Activated CD4-positive, alpha-beta T cell treated with anti-CD3 and anti-CD28 coated beads, Interleukin-2, amount 50 U/mL, for 1 hour (primary cell): ENCODE measurements at regions not wholly inside any gene's neighbourhood (a gene's known extent, or its start where the extent isn't known, plus 50 kb on each side); places are given as distances from the start of the nearest gene placed in this dataset.
"Not testable (repeated sequence)": the region's sequence is repeated elsewhere in the genome, so short reads cannot be mapped to it uniquely, and the experiment has no call there.

Source experiments
- DNase-seq: peaks from one replicate; pipeline ENCODE4 v3.0.0-alpha.2; 2020

DNA sequence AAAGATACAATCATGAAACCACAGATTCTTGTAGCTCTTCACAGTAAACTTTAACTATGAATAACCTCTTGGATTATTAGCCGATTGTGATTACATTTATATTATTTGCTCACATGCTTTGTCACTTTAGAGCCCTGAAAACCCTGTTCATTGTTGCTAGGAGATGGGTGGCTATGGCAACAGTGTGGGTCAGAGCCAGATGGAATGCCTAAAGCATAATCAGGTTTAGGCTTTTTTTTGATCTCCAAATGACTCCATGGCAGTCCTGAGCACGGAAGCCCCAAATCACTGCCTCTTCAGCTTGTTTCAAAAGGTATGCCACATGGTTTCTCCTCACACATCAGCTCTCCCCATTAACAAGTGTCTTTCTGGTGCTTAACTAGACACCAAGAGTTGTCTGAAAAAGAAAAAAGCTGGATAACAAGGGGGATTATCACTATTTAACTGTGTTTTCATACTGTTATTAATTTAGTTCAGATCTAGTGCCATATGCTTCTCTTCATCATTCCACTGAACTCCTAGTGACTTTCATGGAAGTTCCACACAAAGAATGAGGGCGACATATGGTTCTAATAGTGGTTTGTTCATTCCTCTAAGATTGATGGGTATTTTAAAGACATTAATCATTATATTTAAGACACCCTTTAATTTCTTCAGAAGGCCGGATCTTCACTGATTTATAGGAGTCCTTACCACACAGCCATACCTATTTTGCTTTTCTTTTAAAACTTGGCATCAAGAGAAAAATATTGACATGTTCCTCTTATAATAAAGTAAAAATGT lies 88.8 kb upstream of the PAM start:
- no peak for DNase-seq

GRCh38 chr5:102668220-102668932 lies 86.7 kb upstream of the PAM start:
- DNase-seq = no peak

- no peak for DNase-seq
Observed at GRCh38 chr5:102670224-102670836, 84.8 kb upstream of the PAM start.

GRCh38 chr5:102671033-102671734 lies 83.9 kb upstream of the PAM start:
- DNase-seq = not testable (repeated sequence)

- no peak for DNase-seq
Observed at GRCh38 chr5:102678267-102679058, 76.6 kb upstream of the PAM start.

- DNase-seq = peak; percentile 43
Observed at GRCh38 chr5:102681403-102681983, 73.6 kb upstream of the PAM start.

DNA sequence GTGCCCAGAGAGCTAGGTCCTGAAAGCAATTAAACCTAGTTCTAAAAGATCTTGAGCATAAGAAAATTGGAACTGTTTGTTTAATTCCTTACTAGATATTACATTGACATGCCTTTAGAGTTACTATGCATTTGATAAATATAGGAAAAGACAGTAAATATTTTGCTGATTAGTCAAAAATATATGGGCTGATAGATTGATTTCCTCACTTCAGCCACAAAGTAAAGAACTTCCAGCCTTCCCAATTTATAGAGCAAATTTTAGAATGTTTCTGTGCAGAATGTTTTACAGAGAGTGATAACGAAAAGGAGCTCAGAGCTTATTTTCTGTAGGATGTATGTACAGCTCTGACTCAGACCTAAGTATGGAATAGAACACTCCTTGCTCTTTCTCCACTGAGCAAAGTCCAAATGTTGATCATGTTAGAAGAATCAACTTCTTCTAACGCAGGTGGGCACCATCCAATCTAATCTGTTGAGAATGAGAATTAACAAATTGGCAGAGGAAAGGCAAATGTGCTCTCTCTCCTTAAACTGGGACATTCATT lies 72.9 kb upstream of the PAM start:
- DNase-seq = no peak

- not testable (repeated sequence) for DNase-seq
Observed at GRCh38 chr5:102688076-102688475, 67.0 kb upstream of the PAM start.

DNA sequence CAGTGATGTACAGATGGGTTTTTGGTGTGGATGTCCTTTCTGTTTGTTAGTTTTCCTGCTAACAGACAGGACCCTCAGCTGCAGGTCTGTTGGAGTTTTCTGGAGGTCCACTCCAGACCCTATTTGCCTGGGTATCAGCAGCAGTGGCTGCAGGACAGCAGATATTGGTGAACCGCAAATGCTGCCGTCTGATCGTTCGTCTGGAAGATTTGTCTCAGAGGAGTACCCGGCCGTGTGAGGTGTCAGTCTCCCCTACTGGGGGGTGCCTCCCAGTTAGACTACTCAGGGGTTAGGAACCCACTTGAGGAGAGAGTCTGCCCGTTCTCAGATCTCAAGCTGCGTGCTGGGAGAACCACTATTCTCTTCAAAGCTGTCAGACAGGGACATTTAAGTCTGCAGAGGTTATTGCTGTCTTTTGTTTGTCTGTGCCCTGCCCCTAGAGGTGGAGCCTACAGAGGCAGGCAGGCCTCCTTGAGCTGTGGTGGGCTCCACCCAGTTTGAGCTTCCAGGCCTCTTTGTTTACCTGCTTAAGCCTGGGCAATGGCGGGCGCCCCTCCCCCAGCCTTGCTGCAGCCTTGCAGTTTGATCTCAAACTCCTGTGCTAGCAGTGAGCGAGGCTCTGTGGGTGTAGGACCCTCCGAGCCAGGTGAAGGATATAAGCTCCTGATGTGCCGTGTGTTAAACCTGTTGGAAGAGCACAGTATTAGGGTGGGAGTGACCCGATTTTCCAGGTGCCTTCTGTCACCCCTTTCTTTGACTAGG lies 66.3 kb upstream of the PAM start:
- not testable (repeated sequence) for DNase-seq

DNA sequence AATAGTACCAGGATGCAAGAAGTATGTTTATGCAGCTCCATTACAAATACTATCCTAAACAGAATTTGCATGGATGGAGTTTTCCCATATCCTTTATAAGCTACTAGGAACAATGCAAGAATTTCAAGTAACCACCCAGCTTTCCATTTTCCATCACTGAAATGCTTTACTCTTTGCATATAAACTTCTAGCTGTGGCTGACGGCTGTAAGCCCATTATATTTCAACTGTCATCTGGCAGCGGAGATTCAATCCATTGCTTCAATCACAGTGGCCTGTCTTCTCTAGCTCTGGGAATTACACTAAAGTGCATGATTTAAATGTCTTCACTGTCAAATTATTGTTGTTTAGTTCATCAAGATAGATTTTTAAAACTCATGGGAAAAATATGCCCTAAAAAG lies 64.2 kb upstream of the PAM start:
- no peak for DNase-seq

- no peak for DNase-seq
Observed at GRCh38 chr5:102691434-102691833, 63.7 kb upstream of the PAM start.

DNA sequence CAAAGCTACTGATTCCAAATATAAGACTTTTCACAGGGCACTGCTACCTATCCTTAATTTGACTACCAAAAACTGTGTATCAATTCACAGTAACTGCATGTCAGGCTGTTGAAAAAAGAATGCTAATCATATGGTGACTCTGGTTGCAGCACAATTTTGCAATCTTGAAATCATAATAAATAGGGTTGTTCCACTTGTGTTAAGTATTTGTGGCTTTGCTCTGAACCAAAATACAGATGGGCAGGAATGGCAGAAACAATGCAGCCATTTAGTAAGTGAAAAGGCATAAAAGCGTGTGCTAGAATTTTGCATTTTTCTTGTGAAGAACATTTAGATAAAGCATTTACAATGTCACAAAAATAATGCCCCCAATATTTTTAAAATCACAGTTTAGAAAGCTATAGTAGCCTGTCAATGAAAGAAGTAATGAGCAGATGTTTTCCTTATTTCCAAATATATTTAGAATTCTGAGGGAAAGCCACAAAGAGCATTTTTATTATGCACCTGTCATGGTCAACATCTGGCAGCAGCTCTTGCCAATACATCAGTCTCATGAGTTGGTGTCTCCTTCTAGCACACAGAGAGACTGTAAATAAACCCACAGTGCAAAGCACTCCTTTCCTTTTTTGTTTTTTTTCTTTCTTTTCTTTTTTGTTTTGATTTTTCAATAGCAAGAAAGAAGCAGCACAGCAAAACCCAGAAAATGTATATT lies 54.8 kb upstream of the PAM start:
- DNase-seq = no peak

GRCh38 chr5:102700916-102701315 lies 54.2 kb upstream of the PAM start:
- no peak for DNase-seq

DNA sequence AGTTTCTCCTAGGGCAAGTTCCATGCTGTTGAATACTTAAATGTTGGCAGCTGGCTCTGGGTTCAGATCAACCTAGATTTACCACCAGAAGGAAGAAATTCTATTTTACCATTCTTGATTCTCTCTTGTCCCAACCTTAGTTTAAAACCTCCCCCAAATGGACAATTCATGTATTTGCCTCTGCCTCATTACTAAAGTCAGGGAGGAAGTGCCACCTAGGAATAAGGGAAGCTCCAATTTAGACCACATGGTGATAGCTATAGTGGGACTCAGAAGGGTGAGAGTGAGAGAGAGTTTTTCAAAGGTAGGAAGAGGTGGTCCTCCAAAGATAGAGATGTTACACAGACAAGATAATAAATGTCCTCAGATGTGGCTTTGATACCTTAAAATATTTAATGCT lies 53.4 kb upstream of the PAM start:
- no peak for DNase-seq
